Mammary epithelial cell (primary cell): ENCODE measurements at regions not wholly inside any gene's neighbourhood (a gene's known extent, or its start where the extent isn't known, plus 50 kb on each side); places are given as distances from the start of the nearest gene placed in this dataset.

Experiments used
- EZH2 ChIP-seq: IDR thresholded peaks from 2 replicates; pipeline ENCODE4 v1.6.1; 2012; ENCODE audit warnings: low read length, inconsistent platforms, borderline replicate concordance
- TF ChIP-seq, protein P1 (sequence below), 2 donors: IDR thresholded peaks in 1 of 2; conservative IDR thresholded peaks in 1 of 2; 2 replicates each; pipeline ENCODE4 v1.5.1; 2011 to 2012; ENCODE audit warnings: inconsistent platforms in 2 of 2, low read length in 2 of 2, mild to moderate bottlenecking in 2 of 2, control low read depth in 1 of 2, low read depth in 1 of 2; ENCODE audit not compliant: insufficient read depth in 1 of 2; ENCODE audit errors: extremely low read depth in 1 of 2

DNA sequence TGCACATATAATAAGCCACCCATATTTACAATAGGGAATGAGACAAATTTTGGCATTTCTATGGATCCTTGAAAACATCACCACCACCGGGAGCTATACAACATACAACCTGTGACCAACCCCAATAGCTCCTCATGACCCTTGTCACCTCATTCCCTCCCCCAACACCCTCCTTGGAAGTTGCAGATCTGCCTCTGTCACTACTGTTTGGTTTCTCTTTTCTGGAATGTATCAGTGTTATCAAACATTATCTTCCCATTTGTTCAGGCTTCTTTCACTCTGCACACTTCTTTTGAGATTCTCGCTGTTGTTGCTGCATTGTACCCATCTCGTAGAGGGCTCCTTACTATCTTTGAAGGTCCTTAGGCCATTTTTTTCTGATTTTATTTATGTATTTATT lies 75.6 kb downstream of the ZNF280B start:
- TF ChIP-seq, protein P1, sequence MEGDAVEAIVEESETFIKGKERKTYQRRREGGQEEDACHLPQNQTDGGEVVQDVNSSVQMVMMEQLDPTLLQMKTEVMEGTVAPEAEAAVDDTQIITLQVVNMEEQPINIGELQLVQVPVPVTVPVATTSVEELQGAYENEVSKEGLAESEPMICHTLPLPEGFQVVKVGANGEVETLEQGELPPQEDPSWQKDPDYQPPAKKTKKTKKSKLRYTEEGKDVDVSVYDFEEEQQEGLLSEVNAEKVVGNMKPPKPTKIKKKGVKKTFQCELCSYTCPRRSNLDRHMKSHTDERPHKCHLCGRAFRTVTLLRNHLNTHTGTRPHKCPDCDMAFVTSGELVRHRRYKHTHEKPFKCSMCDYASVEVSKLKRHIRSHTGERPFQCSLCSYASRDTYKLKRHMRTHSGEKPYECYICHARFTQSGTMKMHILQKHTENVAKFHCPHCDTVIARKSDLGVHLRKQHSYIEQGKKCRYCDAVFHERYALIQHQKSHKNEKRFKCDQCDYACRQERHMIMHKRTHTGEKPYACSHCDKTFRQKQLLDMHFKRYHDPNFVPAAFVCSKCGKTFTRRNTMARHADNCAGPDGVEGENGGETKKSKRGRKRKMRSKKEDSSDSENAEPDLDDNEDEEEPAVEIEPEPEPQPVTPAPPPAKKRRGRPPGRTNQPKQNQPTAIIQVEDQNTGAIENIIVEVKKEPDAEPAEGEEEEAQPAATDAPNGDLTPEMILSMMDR (conservative IDR thresholded peaks at IDR 0.05 in 1 of 2, IDR thresholded peaks at IDR 0.05 in 1 of 2; ENCODE audit: extremely low read depth in 1 of 2, insufficient read depth in 1 of 2, low read depth in 1 of 2, low read length in 2 of 2) = no peak
- no peak for TF ChIP-seq EZH2
